Right lobe of liver (tissue), 4 donors: ENCODE measurements at regions not wholly inside any gene's neighbourhood (a gene's known extent, or its start where the extent isn't known, plus 50 kb on each side); places are given as distances from the start of the nearest gene placed in this dataset.

Experiments
- POLR2A ChIP-seq: fragments of 450-650 bp; IDR thresholded peaks from one replicate; pipeline ENCODE4 v1.6.1; 2017; ENCODE audit warnings: antibody characterized with exemption, mild to moderate bottlenecking
- TF ChIP-seq, protein P1 (sequence below), 4 donors: fragments of 200-600 bp in 3 of 4; fragments of 450-650 bp in 1 of 4; IDR thresholded peaks; one replicate each; pipeline versions ENCODE4 v1.5.1 to v1.8.0; 2016 to 2022; ENCODE audit warnings: antibody characterized with exemption in 4 of 4, mild to moderate bottlenecking in 2 of 4
- donor health status: DM: no; HTN: no; CAD: no.
- donor health status: DM: no; HTN: no; CAD: no.
- donor health status: DM: no; HTN: yes; CAD: no.

DNA sequence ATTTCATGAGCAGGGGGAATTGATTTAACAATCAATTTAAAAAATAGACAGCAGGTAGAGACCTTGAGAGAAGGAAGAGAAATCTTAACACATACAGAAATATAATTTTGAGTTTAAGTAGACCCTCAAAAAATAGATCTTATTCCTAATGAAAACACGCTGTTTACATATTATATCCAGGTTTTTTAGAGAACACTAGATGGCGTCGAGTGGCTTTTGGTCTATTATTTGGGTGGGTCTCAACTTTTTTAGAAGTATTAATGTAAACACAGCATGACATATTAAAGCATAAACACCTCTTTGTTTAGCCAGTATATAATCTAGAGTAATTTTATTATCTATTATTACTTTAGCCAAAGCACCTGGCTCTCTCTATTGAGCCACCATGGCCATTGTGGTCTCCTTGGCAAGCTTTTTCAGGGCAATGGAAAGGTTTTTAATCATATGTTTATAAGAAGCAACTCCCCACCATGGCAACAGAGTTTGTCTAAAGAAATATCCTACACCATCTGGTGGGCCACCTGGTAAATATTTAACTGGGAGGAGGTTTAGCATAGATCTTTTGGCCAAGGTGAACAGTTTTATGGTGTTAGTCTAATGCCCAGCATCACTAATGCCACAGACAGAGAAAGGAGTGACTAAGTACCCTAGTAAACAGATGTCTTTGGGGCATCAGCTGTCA is 59.7 kb upstream of the PRSS1 start:
- TF ChIP-seq, protein P1, sequence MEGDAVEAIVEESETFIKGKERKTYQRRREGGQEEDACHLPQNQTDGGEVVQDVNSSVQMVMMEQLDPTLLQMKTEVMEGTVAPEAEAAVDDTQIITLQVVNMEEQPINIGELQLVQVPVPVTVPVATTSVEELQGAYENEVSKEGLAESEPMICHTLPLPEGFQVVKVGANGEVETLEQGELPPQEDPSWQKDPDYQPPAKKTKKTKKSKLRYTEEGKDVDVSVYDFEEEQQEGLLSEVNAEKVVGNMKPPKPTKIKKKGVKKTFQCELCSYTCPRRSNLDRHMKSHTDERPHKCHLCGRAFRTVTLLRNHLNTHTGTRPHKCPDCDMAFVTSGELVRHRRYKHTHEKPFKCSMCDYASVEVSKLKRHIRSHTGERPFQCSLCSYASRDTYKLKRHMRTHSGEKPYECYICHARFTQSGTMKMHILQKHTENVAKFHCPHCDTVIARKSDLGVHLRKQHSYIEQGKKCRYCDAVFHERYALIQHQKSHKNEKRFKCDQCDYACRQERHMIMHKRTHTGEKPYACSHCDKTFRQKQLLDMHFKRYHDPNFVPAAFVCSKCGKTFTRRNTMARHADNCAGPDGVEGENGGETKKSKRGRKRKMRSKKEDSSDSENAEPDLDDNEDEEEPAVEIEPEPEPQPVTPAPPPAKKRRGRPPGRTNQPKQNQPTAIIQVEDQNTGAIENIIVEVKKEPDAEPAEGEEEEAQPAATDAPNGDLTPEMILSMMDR (IDR thresholded peaks at IDR 0.05) = peak in 1 of 4 donors; percentile 12
- TF ChIP-seq POLR2A = no peak
